Liver (tissue), 8 donors: ENCODE measurements at regions not wholly inside any gene's neighbourhood (a gene's known extent, or its start where the extent isn't known, plus 50 kb on each side); places are given as distances from the start of the nearest gene placed in this dataset.

Experiments used
- DNase-seq: peaks from one replicate; pipeline ENCODE4 v3.0.0-alpha.2; 2017; ENCODE audit warnings: low spot score
- H3K27ac ChIP-seq, 2 donors: one replicate each; pipeline ENCODE4 v1.7.0; 2013; ENCODE audit warnings: inconsistent platforms in 2 of 2, low read length in 2 of 2, control low read depth in 1 of 2, low read depth in 1 of 2, mild to moderate bottlenecking in 1 of 2
- H3K27me3 ChIP-seq, 4 donors: one replicate each; pipeline versions ENCODE4 v1.6.1 to v1.7.0; 2013; ENCODE audit warnings: low read length in 3 of 4, inconsistent platforms in 1 of 4, mild to moderate bottlenecking in 1 of 4, moderate library complexity in 1 of 4; ENCODE audit not compliant: control insufficient read depth in 4 of 4, insufficient read depth in 4 of 4
- H3K36me3 ChIP-seq, 4 donors: one replicate each; pipeline versions ENCODE4 v1.6.1 to v1.7.0; 2013; ENCODE audit warnings: low read length in 3 of 4, mild to moderate bottlenecking in 3 of 4, low read depth in 1 of 4, moderate library complexity in 1 of 4; ENCODE audit not compliant: control insufficient read depth in 4 of 4, insufficient read depth in 3 of 4
- H3K4me1 ChIP-seq, 4 donors: one replicate each; pipeline versions ENCODE4 v1.6.1 to v1.7.0; 2013; ENCODE audit warnings: low read length in 3 of 4, mild to moderate bottlenecking in 3 of 4, moderate library complexity in 1 of 4; ENCODE audit not compliant: control insufficient read depth in 4 of 4, insufficient read depth in 4 of 4
- H3K4me3 ChIP-seq, 3 donors: one replicate each; pipeline versions ENCODE4 v1.6.1 to v1.7.0; 2013; ENCODE audit warnings: low read length in 3 of 3, control low read depth in 1 of 3, low read depth in 1 of 3, mild to moderate bottlenecking in 1 of 3
- H3K9ac ChIP-seq, 2 donors: one replicate each; pipeline ENCODE4 v1.7.0; 2013; ENCODE audit warnings: low read length in 2 of 2, mild to moderate bottlenecking in 2 of 2, moderate library complexity in 2 of 2, control low read depth in 1 of 2, low read depth in 1 of 2
- H3K9me3 ChIP-seq, 4 donors: one replicate each; pipeline versions ENCODE4 v1.6.1 to v1.7.0; 2013; ENCODE audit warnings: low read length in 3 of 4; ENCODE audit not compliant: control insufficient read depth in 4 of 4
- EGR1 ChIP-seq, 2 donors: IDR thresholded peaks; 2 replicates each; pipeline ENCODE4 v1.6.1; 2016 to 2018; ENCODE audit warnings: antibody characterized with exemption in 2 of 2, low read depth in 2 of 2
- FOXA1 ChIP-seq: IDR thresholded peaks from 2 replicates; pipeline ENCODE4 v1.6.1; 2016; ENCODE audit warnings: antibody characterized with exemption
- FOXA2 ChIP-seq: IDR thresholded peaks from 2 replicates; pipeline ENCODE4 v1.6.1; 2016; ENCODE audit warnings: antibody characterized with exemption
- GABPA ChIP-seq, 2 donors: IDR thresholded peaks in 1 of 2; conservative IDR thresholded peaks in 1 of 2; 2 replicates each; pipeline ENCODE4 v1.6.1; 2016; ENCODE audit warnings: antibody characterized with exemption in 2 of 2, mild to moderate bottlenecking in 1 of 2, moderate library complexity in 1 of 2
- HNF4A ChIP-seq, 2 donors: conservative IDR thresholded peaks; 2 replicates each; pipeline ENCODE4 v1.6.1; 2016; ENCODE audit warnings: antibody characterized with exemption in 2 of 2, mild to moderate bottlenecking in 2 of 2
- HNF4G ChIP-seq: IDR thresholded peaks from 2 replicates; pipeline ENCODE4 v1.6.1; 2016; ENCODE audit warnings: antibody characterized with exemption
- JUND ChIP-seq, 2 donors: IDR thresholded peaks; 2 replicates each; pipeline ENCODE4 v1.6.1; 2016; ENCODE audit warnings: antibody characterized with exemption in 2 of 2
- NR2F2 ChIP-seq: IDR thresholded peaks from 2 replicates; pipeline ENCODE4 v1.6.1; 2016; ENCODE audit warnings: antibody characterized with exemption
- RXRA ChIP-seq, 2 donors: IDR thresholded peaks; 2 replicates each; pipeline ENCODE4 v1.6.1; 2017 to 2018; ENCODE audit warnings: antibody characterized with exemption in 2 of 2, mild to moderate bottlenecking in 1 of 2
- SP1 ChIP-seq: IDR thresholded peaks from 2 replicates; pipeline ENCODE4 v1.6.1; 2018; ENCODE audit warnings: antibody characterized with exemption, mild to moderate bottlenecking
- TAF1 ChIP-seq: conservative IDR thresholded peaks from 2 replicates; pipeline ENCODE4 v1.6.1; 2016; ENCODE audit warnings: antibody characterized with exemption, mild to moderate bottlenecking
- YY1 ChIP-seq: IDR thresholded peaks from 2 replicates; pipeline ENCODE4 v1.6.1; 2016; ENCODE audit warnings: antibody characterized with exemption, mild to moderate bottlenecking
- WGBS: extraction: QIAGEN DNeasy Blood & Tissue Kit; methylation state at CpG from one replicate; pipeline ENCODE4 v1.1.7; 2013; 5-methylcytosine and 5-hydroxymethylcytosine counted together
- TF ChIP-seq, protein P1 (sequence below): IDR thresholded peaks from 2 replicates; pipeline ENCODE4 v1.6.1; 2016; ENCODE audit warnings: antibody characterized with exemption
- TF ChIP-seq, protein P2 (sequence below): IDR thresholded peaks from 2 replicates; pipeline ENCODE4 v1.6.1; 2016; ENCODE audit warnings: antibody characterized with exemption, mild to moderate bottlenecking
- TF ChIP-seq, protein P3 (sequence below): IDR thresholded peaks from 2 replicates; pipeline ENCODE4 v1.6.1; 2016; ENCODE audit warnings: antibody characterized with exemption
- TF ChIP-seq, protein P4 (sequence below): fragments of 150-350 bp; IDR thresholded peaks from 2 replicates; pipeline ENCODE4 v1.5.1; 2017; ENCODE audit warnings: improper control_type of control experiment, low read depth, low read length; ENCODE audit not compliant: missing input control
- TF ChIP-seq, protein P5 (sequence below): IDR thresholded peaks from 2 replicates; pipeline ENCODE4 v1.6.1; 2016; ENCODE audit warnings: antibody characterized with exemption
- donor health status: healthy.
- donor health status: healthy.
- donor health status: healthy.
- donor health status: healthy.
- donor health status: healthy.

DNA sequence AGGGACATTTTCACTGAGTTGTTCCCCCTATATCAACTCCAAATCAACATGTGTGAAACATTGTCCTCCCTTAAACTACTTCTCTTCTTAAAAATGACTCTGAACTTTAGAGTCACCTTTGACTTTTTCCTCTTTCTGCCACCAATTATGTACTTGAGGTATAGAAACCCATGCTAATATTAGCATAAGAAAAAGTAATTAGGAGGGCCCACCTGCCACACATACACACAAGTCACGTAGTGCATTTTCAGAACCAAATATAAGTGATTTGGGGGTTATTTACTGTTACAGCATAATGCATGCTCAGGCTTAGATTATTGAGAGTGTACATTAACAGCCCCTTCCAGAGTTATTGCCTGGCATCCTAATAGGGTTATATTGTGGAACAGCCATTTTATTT, 432.7 kb downstream of the ZIC3 start:
- TF ChIP-seq, protein P1, sequence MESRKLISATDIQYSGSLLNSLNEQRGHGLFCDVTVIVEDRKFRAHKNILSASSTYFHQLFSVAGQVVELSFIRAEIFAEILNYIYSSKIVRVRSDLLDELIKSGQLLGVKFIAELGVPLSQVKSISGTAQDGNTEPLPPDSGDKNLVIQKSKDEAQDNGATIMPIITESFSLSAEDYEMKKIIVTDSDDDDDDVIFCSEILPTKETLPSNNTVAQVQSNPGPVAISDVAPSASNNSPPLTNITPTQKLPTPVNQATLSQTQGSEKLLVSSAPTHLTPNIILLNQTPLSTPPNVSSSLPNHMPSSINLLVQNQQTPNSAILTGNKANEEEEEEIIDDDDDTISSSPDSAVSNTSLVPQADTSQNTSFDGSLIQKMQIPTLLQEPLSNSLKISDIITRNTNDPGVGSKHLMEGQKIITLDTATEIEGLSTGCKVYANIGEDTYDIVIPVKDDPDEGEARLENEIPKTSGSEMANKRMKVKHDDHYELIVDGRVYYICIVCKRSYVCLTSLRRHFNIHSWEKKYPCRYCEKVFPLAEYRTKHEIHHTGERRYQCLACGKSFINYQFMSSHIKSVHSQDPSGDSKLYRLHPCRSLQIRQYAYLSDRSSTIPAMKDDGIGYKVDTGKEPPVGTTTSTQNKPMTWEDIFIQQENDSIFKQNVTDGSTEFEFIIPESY, result no peak
- TF ChIP-seq HNF4G, result no peak
- no peak for TF ChIP-seq TAF1
- no peak for TF ChIP-seq JUND (IDR thresholded peaks at IDR 0.05)
- TF ChIP-seq, protein P2, sequence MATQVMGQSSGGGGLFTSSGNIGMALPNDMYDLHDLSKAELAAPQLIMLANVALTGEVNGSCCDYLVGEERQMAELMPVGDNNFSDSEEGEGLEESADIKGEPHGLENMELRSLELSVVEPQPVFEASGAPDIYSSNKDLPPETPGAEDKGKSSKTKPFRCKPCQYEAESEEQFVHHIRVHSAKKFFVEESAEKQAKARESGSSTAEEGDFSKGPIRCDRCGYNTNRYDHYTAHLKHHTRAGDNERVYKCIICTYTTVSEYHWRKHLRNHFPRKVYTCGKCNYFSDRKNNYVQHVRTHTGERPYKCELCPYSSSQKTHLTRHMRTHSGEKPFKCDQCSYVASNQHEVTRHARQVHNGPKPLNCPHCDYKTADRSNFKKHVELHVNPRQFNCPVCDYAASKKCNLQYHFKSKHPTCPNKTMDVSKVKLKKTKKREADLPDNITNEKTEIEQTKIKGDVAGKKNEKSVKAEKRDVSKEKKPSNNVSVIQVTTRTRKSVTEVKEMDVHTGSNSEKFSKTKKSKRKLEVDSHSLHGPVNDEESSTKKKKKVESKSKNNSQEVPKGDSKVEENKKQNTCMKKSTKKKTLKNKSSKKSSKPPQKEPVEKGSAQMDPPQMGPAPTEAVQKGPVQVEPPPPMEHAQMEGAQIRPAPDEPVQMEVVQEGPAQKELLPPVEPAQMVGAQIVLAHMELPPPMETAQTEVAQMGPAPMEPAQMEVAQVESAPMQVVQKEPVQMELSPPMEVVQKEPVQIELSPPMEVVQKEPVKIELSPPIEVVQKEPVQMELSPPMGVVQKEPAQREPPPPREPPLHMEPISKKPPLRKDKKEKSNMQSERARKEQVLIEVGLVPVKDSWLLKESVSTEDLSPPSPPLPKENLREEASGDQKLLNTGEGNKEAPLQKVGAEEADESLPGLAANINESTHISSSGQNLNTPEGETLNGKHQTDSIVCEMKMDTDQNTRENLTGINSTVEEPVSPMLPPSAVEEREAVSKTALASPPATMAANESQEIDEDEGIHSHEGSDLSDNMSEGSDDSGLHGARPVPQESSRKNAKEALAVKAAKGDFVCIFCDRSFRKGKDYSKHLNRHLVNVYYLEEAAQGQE, result no peak
- TF ChIP-seq EGR1 (IDR thresholded peaks at IDR 0.05; ENCODE audit: low read depth in 2 of 2), result no peak
- TF ChIP-seq RXRA (IDR thresholded peaks at IDR 0.05), result no peak
- TF ChIP-seq, protein P3, sequence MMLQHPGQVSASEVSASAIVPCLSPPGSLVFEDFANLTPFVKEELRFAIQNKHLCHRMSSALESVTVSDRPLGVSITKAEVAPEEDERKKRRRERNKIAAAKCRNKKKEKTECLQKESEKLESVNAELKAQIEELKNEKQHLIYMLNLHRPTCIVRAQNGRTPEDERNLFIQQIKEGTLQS, result no peak
- no peak for TF ChIP-seq FOXA2
- no peak for TF ChIP-seq GABPA (IDR thresholded peaks at IDR 0.05 in 1 of 2, conservative IDR thresholded peaks at IDR 0.05 in 1 of 2)
- TF ChIP-seq, protein P4, sequence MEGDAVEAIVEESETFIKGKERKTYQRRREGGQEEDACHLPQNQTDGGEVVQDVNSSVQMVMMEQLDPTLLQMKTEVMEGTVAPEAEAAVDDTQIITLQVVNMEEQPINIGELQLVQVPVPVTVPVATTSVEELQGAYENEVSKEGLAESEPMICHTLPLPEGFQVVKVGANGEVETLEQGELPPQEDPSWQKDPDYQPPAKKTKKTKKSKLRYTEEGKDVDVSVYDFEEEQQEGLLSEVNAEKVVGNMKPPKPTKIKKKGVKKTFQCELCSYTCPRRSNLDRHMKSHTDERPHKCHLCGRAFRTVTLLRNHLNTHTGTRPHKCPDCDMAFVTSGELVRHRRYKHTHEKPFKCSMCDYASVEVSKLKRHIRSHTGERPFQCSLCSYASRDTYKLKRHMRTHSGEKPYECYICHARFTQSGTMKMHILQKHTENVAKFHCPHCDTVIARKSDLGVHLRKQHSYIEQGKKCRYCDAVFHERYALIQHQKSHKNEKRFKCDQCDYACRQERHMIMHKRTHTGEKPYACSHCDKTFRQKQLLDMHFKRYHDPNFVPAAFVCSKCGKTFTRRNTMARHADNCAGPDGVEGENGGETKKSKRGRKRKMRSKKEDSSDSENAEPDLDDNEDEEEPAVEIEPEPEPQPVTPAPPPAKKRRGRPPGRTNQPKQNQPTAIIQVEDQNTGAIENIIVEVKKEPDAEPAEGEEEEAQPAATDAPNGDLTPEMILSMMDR, result no peak
- no peak for TF ChIP-seq SP1
- TF ChIP-seq HNF4A (conservative IDR thresholded peaks at IDR 0.05), result no peak
- TF ChIP-seq YY1, result no peak
- TF ChIP-seq, protein P5, sequence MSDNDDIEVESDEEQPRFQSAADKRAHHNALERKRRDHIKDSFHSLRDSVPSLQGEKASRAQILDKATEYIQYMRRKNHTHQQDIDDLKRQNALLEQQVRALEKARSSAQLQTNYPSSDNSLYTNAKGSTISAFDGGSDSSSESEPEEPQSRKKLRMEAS, result no peak
- TF ChIP-seq NR2F2, result no peak
- no peaks in the 10 kb centered on the region for H3K9me3 ChIP-seq
- no peak overlapping the region for H3K4me3 ChIP-seq
- H3K9ac ChIP-seq, result no peak overlapping the region
- H3K36me3 ChIP-seq, result no peaks in the 10 kb centered on the region
- no peaks in the 10 kb centered on the region for H3K4me1 ChIP-seq
- peaks cover 0 to 2% (median 0%) of the 10 kb centered on the region in 4 donors for H3K27me3 ChIP-seq
- WGBS, result 39% methylated on average over 1 of the region's 1 CpG
- DNase-seq, result no peak
- H3K27ac ChIP-seq, result no peak overlapping the region

DNA sequence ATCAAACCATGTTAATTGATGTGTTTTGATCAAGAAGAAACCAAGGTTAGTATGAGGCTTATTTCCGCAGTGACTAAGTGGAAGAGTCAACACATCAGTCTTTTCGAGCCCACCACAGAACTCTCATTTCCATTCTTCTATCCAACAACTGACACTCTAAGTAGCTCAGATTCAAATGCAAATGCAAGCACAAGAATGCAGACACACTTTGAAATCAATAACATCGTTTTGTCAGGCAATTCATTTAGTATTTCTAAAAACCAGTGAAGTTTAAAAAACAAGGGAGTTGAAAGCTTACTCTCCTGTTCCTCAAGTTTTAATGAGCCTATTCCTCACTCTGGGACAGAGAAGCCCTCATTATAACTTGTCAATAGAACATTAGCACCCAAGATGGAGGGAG, 433.1 kb downstream of the ZIC3 start:
- Histone ChIP-seq H3K9ac (no peak overlapping the region), H3K27me3 (peaks cover 0 to 2% (median 0%) of the 10 kb centered on the region in 4 donors), H3K9me3 (no peaks in the 10 kb centered on the region), H3K4me1 (no peaks in the 10 kb centered on the region), H3K4me3 (no peak overlapping the region), H3K27ac (no peak overlapping the region), H3K36me3 (no peaks in the 10 kb centered on the region)
- 51% methylated on average over 3 of the region's 3 CpGs for WGBS
- no peak for DNase-seq
- TF ChIP-seq YY1 (no peak), GABPA (IDR thresholded peaks at IDR 0.05 in 1 of 2, conservative IDR thresholded peaks at IDR 0.05 in 1 of 2) (no peak), JUND (IDR thresholded peaks at IDR 0.05) (no peak), TAF1 (no peak), FOXA1 (no peak), HNF4G (no peak), HNF4A (conservative IDR thresholded peaks at IDR 0.05) (no peak), FOXA2 (no peak)
- TF ChIP-seq, protein P3, result no peak
- TF ChIP-seq, protein P1, result no peak
- TF ChIP-seq, protein P2, result no peak
- TF ChIP-seq, protein P5, result no peak
